GM19238 (cell line): ENCODE measurements at regions not wholly inside any gene's neighbourhood (a gene's known extent, or its start where the extent isn't known, plus 50 kb on each side); places are given as distances from the start of the nearest gene placed in this dataset.
"Not testable (repeated sequence)": the region's sequence is repeated elsewhere in the genome, so short reads cannot be mapped to it uniquely, and the experiment has no call there.

ENCODE experiments used
- DNase-seq: peaks from one replicate; pipeline ENCODE4 v3.0.0; 2011; ENCODE audit warnings: low spot score; ENCODE audit not compliant: insufficient read length

DNA sequence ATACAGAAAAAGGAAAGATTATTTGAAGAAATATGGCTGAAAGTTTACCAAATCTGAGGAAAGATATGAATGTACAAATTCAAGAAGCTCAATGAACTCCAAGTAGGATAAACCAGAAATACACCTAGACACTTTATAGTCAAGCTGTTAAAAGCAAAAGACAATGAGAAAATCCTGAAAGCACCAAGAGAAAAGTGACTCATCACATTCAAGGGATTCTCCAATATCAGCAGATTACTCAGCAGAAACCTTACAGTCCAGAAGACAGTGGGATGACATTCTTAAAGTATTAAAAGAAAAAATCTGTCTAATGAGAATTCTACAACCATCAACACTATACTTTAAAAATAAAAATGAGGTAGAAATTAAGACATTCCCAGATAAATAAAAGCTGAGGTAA lies 223.8 kb upstream of the ZCCHC13 start:
- no peak for DNase-seq

DNA sequence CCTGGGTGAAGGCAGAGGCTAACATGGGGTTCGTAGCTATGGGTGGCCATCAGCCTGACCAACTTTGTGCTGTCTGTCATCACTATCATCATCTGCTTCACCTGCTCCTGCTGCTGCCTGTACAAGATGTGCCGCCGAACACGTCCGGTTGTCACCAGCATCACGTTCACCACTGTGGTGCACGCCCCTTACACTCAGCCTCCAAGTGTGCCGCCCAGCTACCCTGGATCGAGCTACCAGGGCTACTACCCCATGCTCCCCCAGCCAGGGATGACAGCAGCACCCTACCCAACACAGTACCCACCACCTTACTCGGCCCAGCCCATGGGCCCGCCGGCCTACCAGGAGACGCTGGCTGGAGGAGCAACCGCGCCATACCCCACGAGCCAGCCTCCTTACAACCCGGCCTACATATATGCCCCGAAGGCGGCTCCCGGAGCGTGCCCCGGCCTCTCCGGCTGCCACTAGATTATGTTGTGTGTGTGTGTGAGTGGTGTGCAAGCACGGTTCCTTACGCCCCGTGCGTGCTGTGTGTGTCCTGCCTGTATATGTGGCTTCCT lies 213.4 kb upstream of the XIST start:
- no peak for DNase-seq

DNA sequence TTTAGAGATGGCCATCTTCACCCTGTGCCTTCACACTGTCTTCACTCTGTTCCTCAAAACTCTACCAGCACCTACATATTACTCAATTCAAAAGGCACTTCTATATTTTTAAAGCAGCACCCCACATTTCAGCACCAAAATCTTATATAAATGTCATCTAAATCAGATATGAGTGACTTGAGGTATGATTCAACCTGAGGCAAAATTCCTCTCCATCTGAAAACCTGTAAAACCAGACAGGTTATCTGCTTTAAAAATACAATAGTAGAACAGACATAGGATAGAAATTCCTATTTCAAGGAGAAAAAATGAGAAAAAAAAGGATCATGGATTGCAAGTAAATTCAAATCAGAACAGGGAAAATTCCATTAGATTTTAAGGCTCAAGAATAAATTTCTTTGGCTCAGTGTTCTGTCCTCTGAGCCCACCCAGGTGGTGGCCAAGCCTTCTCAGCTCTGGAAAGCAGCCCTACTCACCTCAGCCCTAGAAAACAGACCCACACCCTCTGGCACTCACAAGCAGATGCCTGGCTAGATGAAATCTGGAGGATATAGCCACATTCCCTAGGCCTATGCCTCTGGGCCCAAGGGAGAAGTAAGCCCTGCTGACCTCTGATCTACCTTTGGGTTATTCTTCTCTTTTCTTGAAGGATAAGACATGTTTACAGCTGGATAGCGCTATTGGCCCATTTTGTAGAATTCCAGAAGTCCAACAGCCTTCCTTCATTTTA lies 211.1 kb upstream of the XIST start:
- DNase-seq: no peak

GRCh38 chrX:74061879-74062278 lies 209.4 kb upstream of the XIST start:
- DNase-seq: no peak

DNA sequence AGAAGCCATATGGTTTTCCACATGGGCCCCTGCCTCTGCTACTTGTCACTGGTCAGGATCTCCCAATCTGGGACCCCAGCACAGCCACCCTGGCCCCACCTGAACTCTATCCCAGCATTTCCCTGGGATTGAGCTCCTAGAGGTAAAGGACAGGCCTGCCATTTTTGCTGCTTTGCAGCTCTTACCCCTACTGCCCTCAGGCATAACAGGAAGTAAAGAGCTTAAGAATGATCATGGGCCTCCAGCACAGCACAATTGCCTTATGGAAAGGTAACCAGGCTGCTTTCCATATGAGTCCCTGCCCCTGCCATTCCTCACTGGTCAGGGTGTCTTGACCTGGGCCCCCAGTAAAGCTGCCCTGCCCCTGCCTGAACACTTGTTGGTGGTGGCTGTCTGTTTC lies 196.6 kb upstream of the XIST start:
- no peak for DNase-seq

DNA sequence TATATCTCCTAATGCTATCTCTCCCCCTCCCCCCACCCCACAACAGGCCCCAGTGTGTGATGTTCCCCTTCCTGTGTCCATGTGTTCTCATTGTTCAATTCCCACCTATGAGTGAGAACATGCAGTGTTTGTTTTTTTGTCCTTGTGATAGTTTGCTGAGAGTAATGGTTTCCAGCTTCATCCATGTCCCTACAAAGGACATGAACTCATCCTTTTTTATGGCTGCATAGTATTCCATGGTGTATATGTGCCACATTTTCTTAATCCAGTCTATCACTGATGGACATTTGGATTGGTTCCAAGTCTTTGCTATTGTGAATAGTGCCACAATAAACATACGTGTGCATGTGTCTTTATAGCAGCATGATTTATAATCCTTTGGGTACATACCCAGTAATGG lies 181.6 kb upstream of the XIST start:
- DNase-seq: not testable (repeated sequence)

- DNase-seq: not testable (repeated sequence)
Measured at GRCh38 chrX:74031527-74031926, 179.0 kb upstream of the XIST start.

GRCh38 chrX:74030766-74031165 lies 178.3 kb upstream of the XIST start:
- DNase-seq: not testable (repeated sequence)

- DNase-seq: not testable (repeated sequence)
Measured at GRCh38 chrX:74025145-74025544, 172.6 kb upstream of the XIST start.

DNA sequence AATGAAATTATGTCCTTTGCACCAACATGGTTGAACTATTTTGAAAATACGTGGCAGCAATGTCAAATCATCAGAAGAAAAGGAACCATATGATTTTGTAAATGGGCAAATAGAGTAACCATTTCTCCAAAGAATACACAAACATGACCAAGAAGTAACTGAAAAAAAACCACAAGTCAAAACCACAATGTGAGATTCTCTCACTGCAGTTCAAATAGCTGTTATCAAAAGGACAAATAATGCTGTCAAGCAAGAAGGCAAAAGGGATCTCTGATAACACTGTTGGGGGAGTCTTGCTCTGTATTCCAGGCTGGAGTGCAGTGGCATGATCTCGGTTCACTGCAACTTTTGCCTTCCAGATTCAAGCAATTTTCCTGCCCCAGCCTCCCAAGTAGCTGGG lies 170.7 kb upstream of the XIST start:
- no peak for DNase-seq

DNA sequence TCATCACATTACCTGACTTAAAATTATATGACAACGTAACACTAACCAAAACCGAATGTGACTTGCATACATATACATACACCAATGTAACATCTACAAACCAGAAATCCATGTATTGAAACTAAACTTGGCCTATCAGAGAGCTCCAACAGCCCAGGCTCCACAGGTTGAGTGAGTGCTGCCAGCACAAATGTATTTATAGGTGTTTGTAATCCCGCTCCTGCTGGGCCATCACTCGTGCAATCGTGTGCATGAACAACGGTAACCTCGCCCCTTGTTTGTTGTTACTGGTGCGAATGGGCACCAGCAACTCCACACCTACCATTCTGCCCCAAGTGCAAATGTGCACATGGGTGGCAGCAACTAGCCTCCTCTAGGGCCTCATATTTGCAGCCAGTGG lies 165.7 kb upstream of the XIST start:
- DNase-seq: no peak

GRCh38 chrX:74015379-74016019 lies 163.0 kb upstream of the XIST start:
- DNase-seq: peak; percentile 37

DNA sequence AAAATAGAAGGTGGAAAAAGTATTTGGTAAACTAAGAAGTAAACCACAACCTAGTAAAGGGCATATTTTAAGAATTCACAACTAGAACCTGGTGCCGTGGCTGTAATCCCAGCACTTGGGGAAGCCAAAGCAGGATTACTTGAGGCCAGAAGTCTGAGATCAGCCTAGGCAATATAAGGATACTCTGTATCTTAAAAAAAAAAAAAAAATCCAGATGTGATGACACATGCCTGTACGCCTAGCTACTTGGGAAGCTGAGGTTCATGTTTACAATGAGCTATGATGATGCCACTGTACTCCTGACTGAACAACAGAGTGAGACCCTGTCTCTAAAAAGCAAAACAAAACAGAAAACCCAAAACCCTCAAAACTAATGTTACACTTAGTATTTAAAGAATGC lies 156.5 kb upstream of the XIST start:
- DNase-seq: no peak

GRCh38 chrX:73992019-73992418 lies 139.5 kb upstream of the XIST start:
- DNase-seq: no peak

DNA sequence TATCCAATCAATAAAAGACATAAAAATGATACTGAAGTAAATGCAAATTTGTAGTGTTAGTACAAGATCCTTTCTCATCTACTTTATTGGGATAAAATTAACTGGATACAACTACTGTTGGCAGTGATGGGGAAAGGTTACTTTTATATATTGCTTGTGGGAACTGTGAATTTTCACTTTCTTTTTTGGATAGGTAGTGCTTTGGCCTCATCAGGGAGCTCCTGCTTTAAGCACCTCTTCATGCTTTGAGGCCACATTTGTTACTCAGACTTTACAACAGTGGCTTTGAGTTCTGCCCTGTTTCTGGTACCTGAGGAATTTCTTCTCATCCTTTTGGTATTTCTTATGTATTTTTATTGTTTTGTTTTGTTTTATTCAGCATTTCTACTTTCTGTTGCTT lies 134.7 kb upstream of the XIST start:
- no peak for DNase-seq

DNA sequence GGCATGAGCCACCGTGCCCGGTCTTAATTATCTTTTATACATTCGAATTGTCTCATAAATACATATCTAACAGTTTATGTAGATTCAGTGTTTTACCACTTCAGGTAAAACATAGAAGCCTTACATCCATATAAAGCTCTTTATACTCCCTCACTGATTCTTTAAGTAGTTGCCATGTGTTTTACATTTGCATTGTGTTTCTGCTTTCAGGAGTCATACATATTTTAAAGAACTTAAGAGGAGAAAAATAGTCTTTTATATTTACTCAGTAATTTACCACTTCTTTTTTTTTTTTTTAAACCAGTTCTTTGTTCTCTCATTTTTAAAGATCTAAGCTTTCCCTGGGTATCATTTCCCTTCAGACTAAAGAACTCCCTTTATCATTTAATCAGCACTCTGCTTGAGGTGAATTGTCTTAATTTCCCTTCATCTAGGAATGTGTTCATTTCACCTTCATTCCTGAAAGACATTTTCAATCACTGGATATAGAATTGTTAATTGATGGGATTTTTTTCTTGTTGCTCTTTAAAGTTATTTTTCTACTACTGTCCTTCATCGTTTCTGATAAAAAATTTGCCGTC lies 127.1 kb upstream of the XIST start:
- DNase-seq: no peak

DNA sequence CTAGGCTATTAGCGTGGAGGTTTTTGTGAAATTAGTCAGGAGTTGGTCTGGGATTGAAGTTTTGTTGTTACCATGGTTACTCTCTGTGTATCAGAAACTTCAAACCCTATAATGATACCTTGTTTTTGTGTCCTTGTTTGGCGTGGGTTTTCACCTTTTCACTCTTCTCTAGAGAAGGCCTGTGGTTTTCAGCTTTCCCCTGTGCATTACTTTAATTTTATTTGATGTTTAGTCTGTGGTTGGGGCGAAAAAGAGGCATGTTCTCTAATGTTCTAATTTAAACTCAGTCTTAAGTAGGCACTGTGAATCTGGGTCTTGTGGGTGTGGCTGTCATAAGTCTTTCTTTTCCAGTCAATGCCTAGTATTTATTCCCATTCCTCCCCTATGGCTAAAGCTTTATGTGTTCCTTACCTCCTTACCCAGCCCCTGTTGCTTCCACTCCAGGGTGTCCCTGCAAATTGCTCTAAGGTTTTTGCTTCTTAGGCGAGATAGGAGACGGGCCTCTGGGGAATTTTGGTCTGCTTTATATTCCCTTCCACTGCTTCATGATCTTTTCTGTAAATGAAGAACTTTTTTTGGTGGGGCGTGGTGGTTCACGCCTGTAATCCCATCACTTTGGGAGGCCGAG lies 125.1 kb upstream of the XIST start:
- DNase-seq: no peak

DNA sequence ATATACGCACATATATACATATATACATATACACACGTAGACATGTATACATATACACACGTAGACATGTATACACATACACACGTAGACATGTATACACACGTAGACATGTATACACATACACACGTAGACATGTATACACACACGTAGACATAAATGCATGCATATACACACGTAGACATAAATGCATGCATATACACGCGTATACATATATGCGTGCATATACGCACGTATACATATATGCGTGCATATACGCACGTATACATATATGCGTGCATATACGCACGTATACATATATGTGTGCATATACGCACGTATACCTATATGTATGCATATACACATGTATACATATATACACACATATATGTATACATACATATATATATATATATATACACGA lies 114.9 kb upstream of the XIST start:
- DNase-seq: not testable (repeated sequence)

GRCh38 chrX:73965833-73966232 lies 113.3 kb upstream of the XIST start:
- DNase-seq: no peak

GRCh38 chrX:73964579-73964978 lies 112.1 kb upstream of the XIST start:
- no peak for DNase-seq

GRCh38 chrX:73963682-73964081 lies 111.2 kb upstream of the XIST start:
- no peak for DNase-seq

DNA sequence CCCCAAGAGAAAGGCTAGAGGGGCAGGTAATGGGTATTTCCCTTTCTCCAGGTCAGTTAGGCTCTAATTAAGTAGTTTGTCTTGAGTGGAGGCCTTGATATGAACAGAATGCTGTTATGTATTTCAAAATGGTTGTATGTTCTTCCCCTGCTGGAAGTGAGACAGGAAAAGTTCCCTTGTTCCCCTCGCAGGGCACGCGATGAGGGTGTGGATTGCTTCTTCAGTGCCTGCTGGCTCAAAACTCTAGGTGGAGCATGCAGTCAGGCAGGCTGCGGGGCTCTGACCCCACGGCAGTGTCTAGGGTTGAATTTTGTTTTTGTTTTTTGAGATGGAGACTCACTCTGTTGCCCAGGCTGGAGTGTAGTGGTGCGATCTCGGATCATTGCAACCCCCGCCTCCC lies 110.4 kb upstream of the XIST start:
- no peak for DNase-seq
